Peyer's patch (tissue), 4 donors: ENCODE measurements at regions not wholly inside any gene's neighbourhood (a gene's known extent, or its start where the extent isn't known, plus 50 kb on each side); places are given as distances from the start of the nearest gene placed in this dataset.

ENCODE experiments used
- CTCF ChIP-seq, 6 experiments: fragments of 450-650 bp in 4 of 6; fragments of 200-600 bp in 2 of 6; sonication (generic) in 1 of 6; IDR thresholded peaks; one replicate each; pipeline ENCODE4 v1.5.1; 2017 to 2019; ENCODE audit warnings: antibody characterized with exemption in 6 of 6, mild to moderate bottlenecking in 3 of 6, moderate library complexity in 1 of 6
- POLR2A ChIP-seq, 2 donors: fragments of 450-650 bp; IDR thresholded peaks; one replicate each; pipeline ENCODE4 v1.5.1; 2017; ENCODE audit warnings: antibody characterized with exemption in 2 of 2, mild to moderate bottlenecking in 2 of 2, moderate library complexity in 2 of 2

GRCh38 chr2:234679741-234680687 lies 183.1 kb upstream of the ARL4C start:
- TF ChIP-seq CTCF (IDR thresholded peaks at IDR 0.05) (no peak), POLR2A (IDR thresholded peaks at IDR 0.05) (no peak)
